ENCODE measurements at regions not wholly inside any gene's neighbourhood (a gene's known extent, or its start where the extent isn't known, plus 50 kb on each side); places are given as distances from the start of the nearest gene placed in this dataset.

- no peak overlapping the region for H3K27ac ChIP-seq (ENCODE audit: low read depth)
- H3K4me1 ChIP-seq (ENCODE audit: insufficient read depth), result no peaks in the 10 kb centered on the region
- DNase-seq (ENCODE audit: extremely low spot score), result no peak
- H3K36me3 ChIP-seq (ENCODE audit: insufficient read depth), result no peaks in the 10 kb centered on the region
- H3K4me3 ChIP-seq (ENCODE audit: low read depth, low read length), result no peak overlapping the region
These were observed 200.4 kb downstream of the MREG start for GRCh38 chr2:215812966-215813365.

GRCh38 chr2:215811409-215812345 lies 201.7 kb downstream of the MREG start:
- WGBS, result 87% methylated on average over 3 of the region's 3 CpGs
- DNase-seq (ENCODE audit: extremely low spot score), result no peak
- Histone ChIP-seq H3K4me1 (ENCODE audit: insufficient read depth) (no peaks in the 10 kb centered on the region), H3K36me3 (ENCODE audit: insufficient read depth) (no peaks in the 10 kb centered on the region), H3K4me3 (ENCODE audit: low read depth, low read length) (no peak overlapping the region), H3K27ac (ENCODE audit: low read depth) (no peak overlapping the region)

- 96% methylated on average over 3 of the region's 3 CpGs for WGBS
- Histone ChIP-seq H3K4me1 (ENCODE audit: insufficient read depth) (no peaks in the 10 kb centered on the region), H3K36me3 (ENCODE audit: insufficient read depth) (no peaks in the 10 kb centered on the region), H3K27ac (ENCODE audit: low read depth) (no peak overlapping the region), H3K4me3 (ENCODE audit: low read depth, low read length) (no peak overlapping the region)
- no peak for DNase-seq (ENCODE audit: extremely low spot score)
These were observed 202.3 kb downstream of the MREG start for GRCh38 chr2:215811003-215811402.

- H3K4me1 ChIP-seq (ENCODE audit: insufficient read depth), result no peaks in the 10 kb centered on the region
- 92% methylated on average over 1 of the region's 1 CpG for WGBS
- H3K27ac ChIP-seq (ENCODE audit: low read depth), result no peak overlapping the region
These were observed 204.4 kb downstream of the MREG start for GRCh38 chr2:215808996-215809395.

GRCh38 chr2:215808194-215808593 lies 205.2 kb downstream of the MREG start:
- no peaks in the 10 kb centered on the region for H3K4me1 ChIP-seq (ENCODE audit: insufficient read depth)
- 91% methylated on average over 2 of the region's 2 CpGs for WGBS
- no peak overlapping the region for H3K27ac ChIP-seq (ENCODE audit: low read depth)
- DNase-seq (ENCODE audit: extremely low spot score), result no peak
- no peak overlapping the region for H3K4me3 ChIP-seq (ENCODE audit: low read depth, low read length)
- H3K36me3 ChIP-seq (ENCODE audit: insufficient read depth), result no peaks in the 10 kb centered on the region

More at GRCh38 chr2:215808996-215809395, 204.4 kb downstream of the MREG start:
- Histone ChIP-seq H3K4me3 (ENCODE audit: low read depth, low read length) (no peak overlapping the region), H3K36me3 (ENCODE audit: insufficient read depth) (no peaks in the 10 kb centered on the region)
- DNase-seq (ENCODE audit: extremely low spot score), result no peak

- no peak overlapping the region for H3K27ac ChIP-seq (ENCODE audit: low read depth)
- H3K4me3 ChIP-seq (ENCODE audit: low read depth, low read length), result no peak overlapping the region
- no peaks in the 10 kb centered on the region for H3K4me1 ChIP-seq (ENCODE audit: insufficient read depth)
- no peaks in the 10 kb centered on the region for H3K36me3 ChIP-seq (ENCODE audit: insufficient read depth)
- WGBS, result 84% methylated on average over 3 of the region's 3 CpGs
- DNase-seq (ENCODE audit: extremely low spot score), result no peak
These were observed 207.9 kb downstream of the MREG start for GRCh38 chr2:215805493-215805892.

- Histone ChIP-seq H3K4me1 (ENCODE audit: insufficient read depth) (no peaks in the 10 kb centered on the region), H3K27ac (ENCODE audit: low read depth) (no peak overlapping the region), H3K4me3 (ENCODE audit: low read depth, low read length) (no peak overlapping the region), H3K36me3 (ENCODE audit: insufficient read depth) (no peaks in the 10 kb centered on the region)
- no peak for DNase-seq (ENCODE audit: extremely low spot score)
These were observed 210.2 kb downstream of the MREG start for GRCh38 chr2:215803150-215803549.

GRCh38 chr2:215799194-215799593 lies 214.2 kb downstream of the MREG start:
- 92% methylated on average over 1 of the region's 1 CpG for WGBS
- Histone ChIP-seq H3K36me3 (ENCODE audit: insufficient read depth) (no peaks in the 10 kb centered on the region), H3K27ac (ENCODE audit: low read depth) (no peak overlapping the region)

GRCh38 chr2:215797676-215798075 lies 215.7 kb downstream of the MREG start:
- no peak for DNase-seq (ENCODE audit: extremely low spot score)
- Histone ChIP-seq H3K36me3 (ENCODE audit: insufficient read depth) (no peaks in the 10 kb centered on the region), H3K4me1 (ENCODE audit: insufficient read depth) (no peaks in the 10 kb centered on the region), H3K4me3 (ENCODE audit: low read depth, low read length) (no peak overlapping the region), H3K27ac (ENCODE audit: low read depth) (no peak overlapping the region)
- WGBS, result 29% methylated on average over 2 of the region's 2 CpGs

More at GRCh38 chr2:215799194-215799593, 214.2 kb downstream of the MREG start:
- Histone ChIP-seq H3K4me3 (ENCODE audit: low read depth, low read length) (no peak overlapping the region), H3K4me1 (ENCODE audit: insufficient read depth) (no peaks in the 10 kb centered on the region)
- DNase-seq (ENCODE audit: extremely low spot score), result no peak

GRCh38 chr2:215796140-215796855 lies 217.1 kb downstream of the MREG start:
- H3K4me3 ChIP-seq (ENCODE audit: low read depth, low read length), result no peak overlapping the region
- no peaks in the 10 kb centered on the region for H3K4me1 ChIP-seq (ENCODE audit: insufficient read depth)
- WGBS, result 63% methylated on average over 4 of the region's 4 CpGs
- DNase-seq (ENCODE audit: extremely low spot score), result peak; percentile 28
- H3K27ac ChIP-seq (ENCODE audit: low read depth), result no peak overlapping the region
- no peaks in the 10 kb centered on the region for H3K36me3 ChIP-seq (ENCODE audit: insufficient read depth)

- WGBS, result 64% methylated on average over 5 of the region's 5 CpGs
- Histone ChIP-seq H3K36me3 (ENCODE audit: insufficient read depth) (no peaks in the 10 kb centered on the region), H3K4me1 (ENCODE audit: insufficient read depth) (no peaks in the 10 kb centered on the region), H3K27ac (ENCODE audit: low read depth) (no peak overlapping the region), H3K4me3 (ENCODE audit: low read depth, low read length) (no peak overlapping the region)
- no peak for DNase-seq (ENCODE audit: extremely low spot score)
These were observed 218.4 kb downstream of the MREG start for GRCh38 chr2:215794829-215795546.

- H3K27ac ChIP-seq (ENCODE audit: low read depth), result no peak overlapping the region
- H3K4me3 ChIP-seq (ENCODE audit: low read depth, low read length), result no peak overlapping the region
- no peak for DNase-seq (ENCODE audit: extremely low spot score)
These were observed 219.4 kb downstream of the MREG start for GRCh38 chr2:215793747-215794595.

GRCh38 chr2:215791481-215791937 lies 221.8 kb downstream of the MREG start:
- 63% methylated on average over 4 of the region's 4 CpGs for WGBS

More at GRCh38 chr2:215793747-215794595, 219.4 kb downstream of the MREG start:
- H3K4me1 ChIP-seq (ENCODE audit: insufficient read depth), result no peaks in the 10 kb centered on the region
- no peaks in the 10 kb centered on the region for H3K36me3 ChIP-seq (ENCODE audit: insufficient read depth)
- WGBS, result 45% methylated on average over 3 of the region's 3 CpGs

More at GRCh38 chr2:215791481-215791937, 221.8 kb downstream of the MREG start:
- no peak overlapping the region for H3K27ac ChIP-seq (ENCODE audit: low read depth)
- H3K36me3 ChIP-seq (ENCODE audit: insufficient read depth), result no peaks in the 10 kb centered on the region
- no peaks in the 10 kb centered on the region for H3K4me1 ChIP-seq (ENCODE audit: insufficient read depth)
- no peak for DNase-seq (ENCODE audit: extremely low spot score)
- no peak overlapping the region for H3K4me3 ChIP-seq (ENCODE audit: low read depth, low read length)

Measured in urinary bladder (tissue), 3 donors.